ENCODE measurements at regions not wholly inside any gene's neighbourhood (a gene's known extent, or its start where the extent isn't known, plus 50 kb on each side); places are given as distances from the start of the nearest gene placed in this dataset.

- TF ChIP-seq GATA2 (IDR thresholded peaks at IDR 0.05; ENCODE audit: low read depth, low read length) (no peak), GATA3 (IDR thresholded peaks at IDR 0.05; ENCODE audit: low read depth, low read length) (no peak)
These were observed 80.7 kb upstream of the LRPAP1 start for GRCh38 chr4:3612934-3613333.

GRCh38 chr4:3612281-3612680, 80.1 kb upstream of the LRPAP1 start:
- TF ChIP-seq GATA2 (IDR thresholded peaks at IDR 0.05; ENCODE audit: low read depth, low read length) (no peak), GATA3 (IDR thresholded peaks at IDR 0.05; ENCODE audit: low read depth, low read length) (no peak)

- TF ChIP-seq GATA2 (IDR thresholded peaks at IDR 0.05; ENCODE audit: low read depth, low read length) (no peak), GATA3 (IDR thresholded peaks at IDR 0.05; ENCODE audit: low read depth, low read length) (no peak)
These were observed 79.6 kb upstream of the LRPAP1 start for GRCh38 chr4:3611778-3612177.

- TF ChIP-seq GATA3 (IDR thresholded peaks at IDR 0.05; ENCODE audit: low read depth, low read length) (no peak), GATA2 (IDR thresholded peaks at IDR 0.05; ENCODE audit: low read depth, low read length) (no peak)
These were observed 75.7 kb upstream of the LRPAP1 start for GRCh38 chr4:3607690-3608552.

- no peak for TF ChIP-seq GATA2 (IDR thresholded peaks at IDR 0.05; ENCODE audit: low read depth, low read length)
- no peak for TF ChIP-seq GATA3 (IDR thresholded peaks at IDR 0.05; ENCODE audit: low read depth, low read length)
These were observed 73.3 kb upstream of the LRPAP1 start for GRCh38 chr4:3605491-3605890.

- TF ChIP-seq GATA3 (IDR thresholded peaks at IDR 0.05; ENCODE audit: low read depth, low read length) (no peak), GATA2 (IDR thresholded peaks at IDR 0.05; ENCODE audit: low read depth, low read length) (no peak)
These were observed 69.8 kb upstream of the LRPAP1 start for GRCh38 chr4:3601992-3602391.

GRCh38 chr4:3599951-3600350, 67.7 kb upstream of the LRPAP1 start:
- TF ChIP-seq GATA2 (IDR thresholded peaks at IDR 0.05; ENCODE audit: low read depth, low read length) (no peak), GATA3 (IDR thresholded peaks at IDR 0.05; ENCODE audit: low read depth, low read length) (no peak)

GRCh38 chr4:3598695-3599227, 66.5 kb upstream of the LRPAP1 start:
- TF ChIP-seq GATA3 (IDR thresholded peaks at IDR 0.05; ENCODE audit: low read depth, low read length) (no peak), GATA2 (IDR thresholded peaks at IDR 0.05; ENCODE audit: low read depth, low read length) (no peak)

- TF ChIP-seq GATA2 (IDR thresholded peaks at IDR 0.05; ENCODE audit: low read depth, low read length), result no peak
- TF ChIP-seq GATA3 (IDR thresholded peaks at IDR 0.05; ENCODE audit: low read depth, low read length), result no peak
These were observed 49.9 kb upstream of the LRPAP1 start for GRCh38 chr4:3582091-3582475.

All from SH-SY5Y (cell line).